ENCODE measurements at regions not wholly inside any gene's neighbourhood (a gene's known extent, or its start where the extent isn't known, plus 50 kb on each side); places are given as distances from the start of the nearest gene placed in this dataset.
A peak's percentile ranks its signal among the peaks of the same experiment; 100 is the strongest.

DNA sequence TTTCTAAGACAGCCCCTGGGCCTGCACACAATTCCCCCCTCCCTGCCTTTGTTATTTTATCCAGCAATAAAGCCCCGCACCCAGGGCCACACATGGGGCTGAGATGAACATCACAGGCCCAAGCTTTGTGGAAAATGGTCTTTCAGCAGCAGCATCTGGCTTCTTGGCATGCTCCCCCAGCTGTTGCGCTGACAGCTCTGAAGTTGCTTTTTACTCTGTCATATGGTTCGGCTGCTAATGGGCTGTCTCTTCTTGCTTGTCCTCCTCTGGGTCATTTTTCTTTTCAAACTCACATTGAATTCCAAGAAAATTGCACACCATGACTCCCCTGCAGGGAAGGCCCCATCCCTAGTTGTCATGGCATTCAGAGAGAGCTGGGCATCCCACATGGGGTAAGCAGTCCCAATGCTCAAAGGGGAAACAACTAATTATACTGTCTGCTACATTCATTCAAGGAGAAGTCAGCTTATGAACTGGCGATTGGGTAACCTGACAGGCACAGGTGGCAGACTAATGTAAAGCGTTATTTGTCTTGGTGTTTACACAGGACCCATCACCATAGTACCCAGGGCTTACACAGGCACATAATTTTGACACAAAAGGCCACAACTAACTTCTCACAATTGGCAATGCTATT is 74.0 kb upstream of the CDKN3 start:
- peak; percentile 89 for DNase-seq

DNA sequence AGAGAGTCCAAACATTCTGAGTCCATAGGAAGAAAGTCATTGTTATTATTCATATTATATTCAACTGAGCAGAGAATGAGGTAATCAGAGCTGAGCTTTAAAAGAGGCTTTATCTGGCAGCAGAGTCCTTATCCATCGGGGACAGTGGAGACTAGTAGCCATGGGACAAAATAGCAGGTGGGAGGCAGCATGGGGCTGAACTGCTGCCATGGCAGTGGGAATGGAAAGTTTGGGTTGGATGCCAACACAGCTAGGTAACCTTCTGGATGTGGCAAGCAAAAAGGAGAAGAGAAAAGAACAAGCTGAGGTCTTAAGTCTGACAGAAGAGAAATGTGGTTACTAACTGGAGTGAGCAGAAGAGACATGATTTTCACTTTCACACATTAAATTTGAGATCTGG is 71.0 kb upstream of the CDKN3 start:
- no peak for DNase-seq

DNA sequence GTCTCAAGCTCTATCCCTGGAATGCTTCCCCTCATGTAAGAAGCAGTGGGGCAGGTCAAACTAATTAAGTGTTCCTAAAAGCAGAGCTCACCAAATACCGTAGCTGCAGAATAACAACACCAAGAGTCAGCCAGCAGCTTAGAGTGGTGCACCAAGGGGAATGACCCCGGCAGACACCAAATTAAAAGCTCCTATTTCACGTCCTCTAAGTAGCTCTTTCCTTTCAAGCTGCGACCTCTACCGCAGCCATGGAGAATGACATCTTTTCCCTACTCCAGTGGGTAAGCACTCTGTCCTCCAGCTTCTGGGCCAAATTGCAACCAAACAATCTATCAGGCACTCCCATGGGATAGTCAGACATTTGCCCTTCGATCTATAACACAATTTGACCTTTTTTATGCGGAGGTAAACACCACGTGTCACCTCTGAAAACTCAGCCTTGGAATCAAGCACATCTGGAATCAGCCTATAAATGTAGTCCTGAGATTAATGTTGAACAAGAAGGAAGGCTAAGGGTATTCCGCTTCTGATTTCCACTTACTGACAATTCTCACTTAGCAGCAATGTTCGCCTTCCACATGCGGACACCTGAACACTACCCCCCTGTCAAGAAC is 67.6 kb upstream of the CDKN3 start:
- peak; percentile 85 for DNase-seq

DNA sequence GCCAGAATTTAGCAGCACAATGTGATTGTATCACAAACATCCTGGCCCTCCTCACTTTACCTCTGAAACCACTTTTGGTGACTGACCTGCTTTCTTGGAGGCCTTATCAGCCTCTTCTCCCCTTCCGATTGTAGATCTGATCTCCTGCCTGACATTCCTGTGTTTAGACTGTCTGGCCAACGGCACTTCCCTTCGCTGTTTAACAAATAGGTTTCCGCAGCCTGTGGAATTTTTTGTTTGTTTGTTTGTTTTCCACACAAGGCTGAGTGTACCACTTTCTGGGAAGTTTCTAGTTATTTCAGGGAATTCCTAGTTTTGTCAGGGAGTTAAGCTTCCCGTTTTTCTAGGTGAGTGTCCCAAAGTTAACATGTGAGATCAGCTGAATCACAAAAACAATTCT is 65.9 kb upstream of the CDKN3 start:
- no peak for DNase-seq

DNA sequence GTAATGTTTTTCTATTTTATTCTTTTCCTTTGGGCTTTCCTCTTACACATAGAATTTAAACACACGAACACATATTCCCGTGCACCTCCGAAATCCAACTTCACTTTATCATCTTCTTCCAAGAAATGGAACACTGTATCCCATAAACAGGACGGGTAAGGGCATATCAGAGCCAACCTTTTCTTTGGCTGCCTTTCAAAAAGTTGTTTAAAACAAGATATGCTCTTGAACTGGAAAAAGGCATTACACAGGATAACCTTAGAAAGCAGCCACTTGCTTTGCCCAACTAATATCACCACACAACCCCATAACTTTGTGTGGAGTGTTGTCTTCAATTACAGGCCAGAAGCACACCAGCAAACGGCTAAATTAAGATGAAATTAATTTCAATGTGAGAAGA is 65.3 kb upstream of the CDKN3 start:
- no peak for DNase-seq

DNA sequence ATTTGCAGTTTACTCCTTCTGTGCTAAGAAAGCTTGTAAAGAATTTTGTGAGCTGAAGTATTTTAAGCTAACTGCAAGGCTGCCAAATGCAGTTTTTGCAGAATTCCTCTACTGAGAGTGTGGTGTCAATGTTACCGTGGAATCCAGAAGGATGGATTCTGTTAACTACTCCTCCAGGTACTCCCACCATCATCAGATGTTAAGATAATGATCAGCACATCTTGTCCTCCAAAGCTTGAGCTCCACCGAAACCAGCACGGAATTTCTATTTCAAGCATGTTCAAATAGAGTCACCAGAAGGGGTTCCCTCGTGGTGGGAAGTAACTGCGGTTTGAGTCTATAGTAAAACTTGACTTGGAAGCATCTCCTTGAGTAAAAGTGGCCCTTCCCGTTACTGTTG is 64.3 kb upstream of the CDKN3 start:
- DNase-seq: no peak

DNA sequence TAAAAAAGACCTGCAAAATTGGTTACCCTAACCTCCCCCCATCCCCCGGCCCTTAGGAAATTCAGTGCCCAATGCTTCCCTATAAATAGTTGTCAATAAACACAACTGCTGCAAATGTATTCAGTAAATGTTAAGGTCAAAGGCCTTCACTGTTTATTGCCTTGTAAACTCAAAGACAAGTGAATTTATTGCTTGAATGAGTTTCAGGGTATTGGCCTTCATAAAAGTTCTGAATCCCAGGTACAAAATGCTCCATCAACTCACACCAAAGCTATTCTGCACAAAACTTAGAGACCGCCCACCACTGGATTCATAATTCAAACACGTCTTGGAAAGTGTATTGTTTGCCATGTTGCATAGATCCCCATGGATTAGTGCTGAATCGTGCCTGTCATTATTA is 63.3 kb upstream of the CDKN3 start:
- DNase-seq: no peak

DNA sequence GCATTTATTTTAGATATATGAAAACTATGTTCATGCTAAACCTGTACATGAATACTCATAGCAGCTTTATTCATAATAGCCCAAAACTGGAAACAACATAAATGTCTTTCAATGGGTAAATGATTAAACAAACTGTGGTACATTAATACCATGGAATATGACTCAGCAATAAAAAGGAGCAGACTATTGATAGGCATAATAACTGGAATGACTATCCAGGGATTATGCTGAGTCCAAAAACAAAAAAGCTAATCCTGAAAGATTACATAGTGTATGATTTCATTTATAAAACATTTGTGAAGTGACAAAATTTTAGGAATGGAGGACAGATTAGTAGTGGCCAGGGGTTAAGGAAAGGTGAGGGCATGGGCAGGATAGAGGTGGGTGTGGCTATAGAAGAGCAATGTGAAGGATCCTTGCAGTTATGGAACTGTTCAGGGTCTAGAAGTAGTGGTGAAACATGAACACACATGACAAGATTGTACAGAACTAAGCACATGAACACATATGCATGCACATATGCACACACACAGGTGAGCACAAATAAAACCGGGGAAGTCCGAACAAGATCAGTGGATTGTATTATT is 61.1 kb upstream of the CDKN3 start:
- no peak for DNase-seq

DNA sequence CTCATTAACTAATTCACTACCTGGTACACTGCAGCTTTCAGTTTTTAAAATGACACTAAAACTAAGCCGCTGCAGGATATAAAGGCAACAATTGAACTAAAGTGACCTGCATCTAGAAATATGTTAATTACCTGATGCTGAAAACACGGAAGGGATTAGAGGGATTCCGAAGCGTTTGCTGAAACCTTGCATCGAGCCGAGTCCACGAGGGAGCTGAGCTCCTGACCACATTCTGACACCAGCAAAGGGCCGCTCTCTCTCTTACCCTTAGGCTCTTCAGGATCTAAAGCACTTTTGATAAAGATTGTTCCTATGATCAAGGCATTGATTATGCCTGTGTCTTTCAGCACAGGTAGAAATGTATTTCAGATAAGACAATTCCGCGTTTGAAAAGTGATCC is 59.5 kb upstream of the CDKN3 start:
- no peak for DNase-seq

DNA sequence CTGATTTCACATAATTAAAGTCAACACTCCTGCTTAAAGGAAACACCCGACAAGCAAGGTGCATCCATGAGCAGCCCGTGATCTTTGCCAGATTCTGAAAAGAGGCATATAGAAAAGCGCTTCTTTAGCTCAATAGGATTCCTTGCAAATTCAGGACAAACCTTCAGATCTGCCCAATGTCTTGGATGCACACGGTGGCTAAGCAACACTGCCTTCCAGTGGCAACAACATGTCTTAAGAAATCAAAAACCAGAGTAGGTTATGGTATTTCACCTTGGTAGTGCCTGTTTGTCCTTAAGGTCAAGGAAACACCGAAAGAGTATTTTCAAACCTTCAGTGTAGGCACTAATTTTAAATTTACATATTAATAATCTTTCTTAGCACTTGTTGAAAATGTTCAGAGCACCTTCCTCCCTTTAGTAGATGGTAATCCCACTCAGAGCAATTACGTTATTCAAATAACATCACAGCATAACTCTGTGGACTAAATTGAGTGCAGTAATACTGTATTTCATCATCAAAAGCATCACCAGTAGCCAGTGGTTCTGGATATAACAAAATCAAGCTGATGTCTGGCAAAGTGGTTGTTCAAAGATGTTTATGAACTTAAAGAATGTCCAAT is 58.0 kb upstream of the CDKN3 start:
- no peak for DNase-seq

DNA sequence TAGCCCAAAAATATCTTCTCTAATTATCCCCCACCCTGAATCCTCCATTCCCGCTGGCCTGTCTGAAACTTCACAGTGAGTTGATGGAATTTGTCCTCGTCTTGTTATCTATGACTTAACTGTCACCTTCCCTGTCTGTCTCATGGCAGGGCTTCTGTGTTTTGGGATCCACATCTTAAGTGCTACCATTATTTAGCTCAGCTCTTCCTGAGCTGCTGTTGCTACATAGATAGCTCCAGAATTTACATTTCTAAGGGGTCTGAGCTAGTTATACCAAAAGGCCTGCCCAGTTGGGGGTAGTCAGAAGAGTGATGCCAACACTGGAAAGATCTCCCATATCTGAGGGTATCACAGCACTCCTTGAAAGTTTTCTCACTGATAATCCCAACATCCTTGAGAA is 57.0 kb upstream of the CDKN3 start:
- no peak for DNase-seq

DNA sequence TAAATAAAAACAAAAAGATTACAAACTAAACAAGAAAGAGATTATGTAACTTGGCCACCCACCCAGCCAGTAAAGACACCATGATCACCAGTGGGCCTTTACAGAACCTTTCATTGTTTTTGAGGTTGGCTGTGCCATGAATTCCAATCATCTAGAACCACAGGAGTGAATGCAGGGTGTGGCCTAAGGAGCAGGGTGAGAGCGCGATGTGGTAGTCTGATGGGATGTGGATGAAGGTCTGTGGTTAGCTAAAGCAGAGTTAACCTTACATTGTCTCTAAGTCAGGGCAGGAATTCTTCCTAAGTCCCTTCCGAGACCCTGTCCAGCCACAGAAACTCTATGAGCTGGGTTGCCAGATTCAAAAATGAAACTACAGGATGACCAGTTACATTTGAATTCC is 54.0 kb upstream of the CDKN3 start:
- no peak for DNase-seq

DNA sequence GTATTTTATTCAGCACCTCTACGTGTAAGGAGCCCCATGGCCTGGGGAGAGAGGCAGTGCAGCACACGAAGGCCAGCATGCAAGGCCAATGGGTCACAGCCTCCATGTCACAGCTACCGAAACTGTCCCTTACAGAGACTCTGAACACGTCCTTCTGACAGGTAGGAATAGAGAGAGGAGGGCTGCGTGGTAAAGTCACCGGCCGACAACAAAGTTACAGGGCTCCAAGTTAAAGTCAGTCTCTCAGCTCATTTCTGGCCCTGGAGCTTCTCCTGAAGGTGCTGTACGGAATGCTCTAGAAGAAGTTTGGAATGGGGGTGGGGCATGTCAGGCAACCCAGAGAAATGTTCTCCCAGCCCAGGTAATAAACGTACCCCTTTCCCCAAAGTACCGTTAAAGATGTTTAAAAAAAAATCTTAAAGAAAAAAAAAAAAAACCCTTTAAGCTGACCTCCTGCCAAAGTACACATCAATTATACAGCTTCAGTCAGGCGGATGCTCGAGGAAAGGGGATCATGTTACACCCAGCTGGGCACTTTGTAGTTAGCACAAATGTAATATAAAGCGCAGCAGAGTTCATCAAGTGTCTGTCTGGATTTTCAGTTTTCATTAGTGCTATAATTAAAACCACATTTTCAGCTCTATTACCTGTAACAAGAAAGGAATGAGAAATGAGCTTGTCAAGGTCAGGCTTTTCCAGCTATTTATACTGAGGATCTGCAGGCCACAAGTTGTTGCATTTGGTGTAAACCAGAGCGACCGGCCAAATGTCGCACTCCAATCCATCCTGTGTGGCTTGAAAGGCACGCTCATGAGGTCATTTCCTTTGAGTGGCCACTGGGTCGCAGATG is 53.3 kb upstream of the CDKN3 start:
- DNase-seq: peak; percentile 95

DNA sequence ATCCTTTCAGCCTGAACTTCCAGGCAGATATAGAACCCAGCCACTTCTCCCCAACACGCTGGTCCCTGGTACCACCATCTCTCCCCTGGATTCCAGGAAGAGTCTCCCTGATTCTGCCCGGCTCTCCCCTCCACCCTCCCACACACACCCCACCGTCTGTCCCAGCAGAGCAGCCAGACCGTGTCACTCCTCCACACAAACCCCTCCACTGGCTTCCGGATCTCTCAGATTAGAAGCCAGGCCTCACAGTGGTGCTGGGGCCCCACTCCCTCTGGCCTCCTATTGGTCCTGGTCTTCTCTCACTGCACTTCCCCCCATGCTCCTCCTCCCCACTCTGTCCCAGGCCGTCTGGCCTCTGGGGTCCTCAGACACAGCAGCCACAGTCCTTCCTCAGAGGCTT is 52.4 kb upstream of the CDKN3 start:
- no peak for DNase-seq

DNA sequence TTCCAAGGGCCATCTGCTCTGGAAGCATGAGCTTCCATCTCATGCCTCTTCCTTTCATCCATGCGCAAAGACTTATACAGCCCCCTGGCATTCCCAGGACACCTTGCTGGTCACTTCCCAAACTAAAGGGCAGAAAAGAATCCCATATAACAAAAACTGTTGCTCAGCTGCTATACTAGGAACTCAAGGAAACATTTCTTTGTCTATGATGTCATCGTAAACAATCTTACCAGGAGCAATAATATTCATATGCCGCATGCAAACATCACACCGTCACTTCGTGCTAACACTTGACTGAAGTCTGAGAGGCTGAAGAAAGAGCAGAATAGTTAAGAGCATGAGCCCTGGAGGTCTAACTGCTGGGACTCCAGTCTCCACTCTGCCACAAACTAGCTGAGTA is 50.5 kb upstream of the CDKN3 start:
- no peak for DNase-seq
